ENCODE measurements at regions not wholly inside any gene's neighbourhood (a gene's known extent, or its start where the extent isn't known, plus 50 kb on each side); places are given as distances from the start of the nearest gene placed in this dataset.

GRCh38 chr11:28539239-28540030 is 431.2 kb downstream of the METTL15 start:
- intact Hi-C loops (cut with micrococcal nuclease; ENCODE audit: unreplicated experiment) (no loop called here), in situ Hi-C loops (cut with HindIII; ENCODE audit: low pct_unique_long_range_greater_than_20kb, low sequenced_read_pairs) (no loop called here)
- Histone ChIP-seq H3K4me1 (ENCODE audit: control insufficient read depth, insufficient read depth, low read length) (no peaks in the 10 kb centered on the region), H3K27ac (ENCODE audit: low read length) (no peak overlapping the region), H3K9me3 (ENCODE audit: control insufficient read depth, insufficient read depth, low read depth, low read length) (no peaks in the 10 kb centered on the region), H3K4me3 (ENCODE audit: low read depth in 2 of 2, low read length in 2 of 2) (no peak overlapping the region), H3K36me3 (ENCODE audit: control insufficient read depth, insufficient read depth, low read length) (no peaks in the 10 kb centered on the region), H3K27me3 (ENCODE audit: control insufficient read depth, insufficient read depth, low read length) (no peaks in the 10 kb centered on the region)
- TF ChIP-seq POLR2AphosphoS5 (IDR thresholded peaks at IDR 0.05; ENCODE audit: low read depth, low read length) (no peak), SIN3A (IDR thresholded peaks at IDR 0.05; ENCODE audit: borderline replicate concordance, insufficient read depth, low read depth, low read length) (no peak), TCF7L2 (IDR thresholded peaks at IDR 0.05; ENCODE audit: low read depth, low read length) (no peak)
- TF ChIP-seq, protein P1, sequence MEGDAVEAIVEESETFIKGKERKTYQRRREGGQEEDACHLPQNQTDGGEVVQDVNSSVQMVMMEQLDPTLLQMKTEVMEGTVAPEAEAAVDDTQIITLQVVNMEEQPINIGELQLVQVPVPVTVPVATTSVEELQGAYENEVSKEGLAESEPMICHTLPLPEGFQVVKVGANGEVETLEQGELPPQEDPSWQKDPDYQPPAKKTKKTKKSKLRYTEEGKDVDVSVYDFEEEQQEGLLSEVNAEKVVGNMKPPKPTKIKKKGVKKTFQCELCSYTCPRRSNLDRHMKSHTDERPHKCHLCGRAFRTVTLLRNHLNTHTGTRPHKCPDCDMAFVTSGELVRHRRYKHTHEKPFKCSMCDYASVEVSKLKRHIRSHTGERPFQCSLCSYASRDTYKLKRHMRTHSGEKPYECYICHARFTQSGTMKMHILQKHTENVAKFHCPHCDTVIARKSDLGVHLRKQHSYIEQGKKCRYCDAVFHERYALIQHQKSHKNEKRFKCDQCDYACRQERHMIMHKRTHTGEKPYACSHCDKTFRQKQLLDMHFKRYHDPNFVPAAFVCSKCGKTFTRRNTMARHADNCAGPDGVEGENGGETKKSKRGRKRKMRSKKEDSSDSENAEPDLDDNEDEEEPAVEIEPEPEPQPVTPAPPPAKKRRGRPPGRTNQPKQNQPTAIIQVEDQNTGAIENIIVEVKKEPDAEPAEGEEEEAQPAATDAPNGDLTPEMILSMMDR (IDR thresholded peaks at IDR 0.05): no peak
- TF ChIP-seq, protein P2, sequence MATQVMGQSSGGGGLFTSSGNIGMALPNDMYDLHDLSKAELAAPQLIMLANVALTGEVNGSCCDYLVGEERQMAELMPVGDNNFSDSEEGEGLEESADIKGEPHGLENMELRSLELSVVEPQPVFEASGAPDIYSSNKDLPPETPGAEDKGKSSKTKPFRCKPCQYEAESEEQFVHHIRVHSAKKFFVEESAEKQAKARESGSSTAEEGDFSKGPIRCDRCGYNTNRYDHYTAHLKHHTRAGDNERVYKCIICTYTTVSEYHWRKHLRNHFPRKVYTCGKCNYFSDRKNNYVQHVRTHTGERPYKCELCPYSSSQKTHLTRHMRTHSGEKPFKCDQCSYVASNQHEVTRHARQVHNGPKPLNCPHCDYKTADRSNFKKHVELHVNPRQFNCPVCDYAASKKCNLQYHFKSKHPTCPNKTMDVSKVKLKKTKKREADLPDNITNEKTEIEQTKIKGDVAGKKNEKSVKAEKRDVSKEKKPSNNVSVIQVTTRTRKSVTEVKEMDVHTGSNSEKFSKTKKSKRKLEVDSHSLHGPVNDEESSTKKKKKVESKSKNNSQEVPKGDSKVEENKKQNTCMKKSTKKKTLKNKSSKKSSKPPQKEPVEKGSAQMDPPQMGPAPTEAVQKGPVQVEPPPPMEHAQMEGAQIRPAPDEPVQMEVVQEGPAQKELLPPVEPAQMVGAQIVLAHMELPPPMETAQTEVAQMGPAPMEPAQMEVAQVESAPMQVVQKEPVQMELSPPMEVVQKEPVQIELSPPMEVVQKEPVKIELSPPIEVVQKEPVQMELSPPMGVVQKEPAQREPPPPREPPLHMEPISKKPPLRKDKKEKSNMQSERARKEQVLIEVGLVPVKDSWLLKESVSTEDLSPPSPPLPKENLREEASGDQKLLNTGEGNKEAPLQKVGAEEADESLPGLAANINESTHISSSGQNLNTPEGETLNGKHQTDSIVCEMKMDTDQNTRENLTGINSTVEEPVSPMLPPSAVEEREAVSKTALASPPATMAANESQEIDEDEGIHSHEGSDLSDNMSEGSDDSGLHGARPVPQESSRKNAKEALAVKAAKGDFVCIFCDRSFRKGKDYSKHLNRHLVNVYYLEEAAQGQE (IDR thresholded peaks at IDR 0.05; ENCODE audit: insufficient read depth in 1 of 2, low read depth in 2 of 2, low read length in 1 of 2): no peak
- ATAC-seq (no peak), DNase-seq (ENCODE audit: low read depth, low spot score) (no peak)
- BruUV-seq (replicated peaks): no TSS peak
- POLR2A ChIA-PET: no interaction called here
- CTCF ChIA-PET: no interaction called here

GRCh38 chr11:28537822-28538221 is 429.6 kb downstream of the METTL15 start:
- Histone ChIP-seq H3K27ac (ENCODE audit: low read length) (no peak overlapping the region), H3K36me3 (ENCODE audit: control insufficient read depth, insufficient read depth, low read length) (no peaks in the 10 kb centered on the region), H3K9me3 (ENCODE audit: control insufficient read depth, insufficient read depth, low read depth, low read length) (no peaks in the 10 kb centered on the region), H3K4me1 (ENCODE audit: control insufficient read depth, insufficient read depth, low read length) (no peaks in the 10 kb centered on the region), H3K4me3 (ENCODE audit: low read depth in 2 of 2, low read length in 2 of 2) (no peak overlapping the region), H3K27me3 (ENCODE audit: control insufficient read depth, insufficient read depth, low read length) (no peaks in the 10 kb centered on the region)
- in situ Hi-C loops (cut with HindIII; ENCODE audit: low pct_unique_long_range_greater_than_20kb, low sequenced_read_pairs) (no loop called here), intact Hi-C loops (cut with micrococcal nuclease; ENCODE audit: unreplicated experiment) (no loop called here)
- ChIA-PET POLR2A (no interaction called here), CTCF (no interaction called here)
- no peak for DNase-seq (ENCODE audit: low read depth, low spot score)
- no peak for ATAC-seq
- TF ChIP-seq TCF7L2 (IDR thresholded peaks at IDR 0.05; ENCODE audit: low read depth, low read length) (no peak), POLR2AphosphoS5 (IDR thresholded peaks at IDR 0.05; ENCODE audit: low read depth, low read length) (no peak), SIN3A (IDR thresholded peaks at IDR 0.05; ENCODE audit: borderline replicate concordance, insufficient read depth, low read depth, low read length) (no peak)
- TF ChIP-seq, protein P1 (IDR thresholded peaks at IDR 0.05): no peak
- TF ChIP-seq, protein P2 (IDR thresholded peaks at IDR 0.05; ENCODE audit: insufficient read depth in 1 of 2, low read depth in 2 of 2, low read length in 1 of 2): no peak
- no TSS peak for BruUV-seq (replicated peaks)
